HCT116 (cell line): ENCODE measurements at regions not wholly inside any gene's neighbourhood (a gene's known extent, or its start where the extent isn't known, plus 50 kb on each side); places are given as distances from the start of the nearest gene placed in this dataset.

ENCODE experiments used
- ATAC-seq: fragments of 200-7000 bp; cut with Tn5 transposase; 2 replicates; pipeline ENCODE4 v1.9.1; 2020; ENCODE audit warnings: mild to moderate bottlenecking, moderate library complexity
- BruUV-seq: library from RNA; stranded (reverse); fragments of 400-500 nt; replicated peaks from 2 replicates; lab custom pipeline; 2021; lab: Mats Ljungman, UMichigan
- CTCF ChIA-PET: fragments of 300-600 bp; sonication (Branson Sonifier 250); formaldehyde crosslinking; loops from one replicate; lab custom pipeline; 2021; ENCODE audit warnings: antibody characterized with exemption; lab: Charles Lee
- POLR2A ChIA-PET: fragments of 300-600, 350-600 bp; sonication (Branson Sonifier 250); formaldehyde crosslinking; loops from one replicate; lab custom pipeline; 2021; ENCODE audit warnings: antibody characterized with exemption; lab: Charles Lee
- RAD21 ChIA-PET, 2 experiments: fragments of 300-600 bp; sonication (Branson Sonifier 250); formaldehyde crosslinking; loops; one replicate each; lab custom pipeline; 2023; ENCODE audit warnings: low total read pairs in 2 of 2; ENCODE audit not compliant: uncharacterized antibody in 2 of 2, unreplicated experiment in 2 of 2, low non-redundant PET in 1 of 2; lab: Charles Lee
- DNase-seq: peaks from one replicate; pipeline ENCODE4 v3.0.0-alpha.2; 2010; ENCODE audit warnings: low read depth, low spot score
- H2AFZ ChIP-seq: fragments of 200-600 bp; shearing (Covaris generic), sonication (generic); 2 replicates; pipeline ENCODE4 v1.6.1; 2017; ENCODE audit warnings: low read depth, mixed run types, mixed read lengths, antibody characterized with exemption, low read length; ENCODE audit not compliant: poor library complexity, severe bottlenecking
- H3K27ac ChIP-seq: 2 replicates; pipeline ENCODE4 v1.5.1; 2012; ENCODE audit warnings: low read depth, low read length
- H3K27me3 ChIP-seq: fragments of 200-600 bp; sonication (generic); 2 replicates; pipeline ENCODE4 v1.6.1; 2016; ENCODE audit warnings: mixed run types, low read length, mixed read lengths; ENCODE audit not compliant: insufficient read depth
- H3K36me3 ChIP-seq, 2 experiments: fragments of 200-500 bp in 1 of 2; fragments of 200-600 bp in 1 of 2; sonication (Bioruptor generic) in 1 of 2; sonication (generic) in 1 of 2; 2 replicates each; pipeline versions ENCODE4 v1.5.1 to v1.6.1; 2014 to 2016; ENCODE audit warnings: low read length in 2 of 2, inconsistent platforms in 1 of 2, mixed read lengths in 1 of 2, mixed run types in 1 of 2; ENCODE audit not compliant: insufficient read depth in 2 of 2, control insufficient read depth in 1 of 2
- H3K4me1 ChIP-seq, 2 experiments: fragments of 200-600 bp in 1 of 2; sonication (generic) in 1 of 2; 2 replicates each; pipeline versions ENCODE4 v1.5.1 to v1.6.1; 2012 to 2017; ENCODE audit warnings: low read length in 2 of 2, inconsistent platforms in 1 of 2, mild to moderate bottlenecking in 1 of 2, mixed read lengths in 1 of 2, mixed run types in 1 of 2, moderate library complexity in 1 of 2; ENCODE audit not compliant: insufficient read depth in 2 of 2, control insufficient read depth in 1 of 2
- H3K4me2 ChIP-seq: fragments of 200-600 bp; sonication (generic); 2 replicates; pipeline ENCODE4 v1.6.1; 2017; ENCODE audit warnings: mixed run types, low read length, mixed read lengths
- H3K4me3 ChIP-seq, 2 experiments: fragments of 200-600 bp in 1 of 2; sonication (generic) in 1 of 2; replicated peaks in 1 of 2; 2 replicates each; pipeline ENCODE4 v1.5.1; 2011 to 2016; ENCODE audit warnings: low read length in 2 of 2, control low read depth in 1 of 2, low read depth in 1 of 2, mild to moderate bottlenecking in 1 of 2, mixed read lengths in 1 of 2, mixed run types in 1 of 2
- H3K79me2 ChIP-seq: fragments of 200-600 bp; sonication (generic); 2 replicates; pipeline ENCODE4 v1.6.1; 2017; ENCODE audit warnings: mild to moderate bottlenecking, mixed run types, low read length, moderate library complexity, mixed read lengths; ENCODE audit not compliant: insufficient read depth
- H3K9ac ChIP-seq: fragments of 200-600 bp; sonication (generic); 2 replicates; pipeline ENCODE4 v1.6.1; 2016; ENCODE audit warnings: low read length, mixed read lengths
- H3K9me2 ChIP-seq: fragments of 200-600 bp; sonication (generic), shearing (Covaris generic); 2 replicates; pipeline ENCODE4 v1.6.1; 2017; ENCODE audit warnings: mixed run types, mild to moderate bottlenecking, moderate library complexity; ENCODE audit not compliant: insufficient read depth
- H3K9me3 ChIP-seq, 2 experiments: fragments of 200-500 bp in 1 of 2; fragments of 200-600 bp in 1 of 2; sonication (Bioruptor generic) in 1 of 2; sonication (generic) in 1 of 2; 2 replicates each; pipeline ENCODE4 v1.6.1; 2014 to 2017; ENCODE audit warnings: low read length in 2 of 2, mixed read lengths in 2 of 2, inconsistent platforms in 1 of 2, low read depth in 1 of 2, mild to moderate bottlenecking in 1 of 2, mixed run types in 1 of 2, moderate library complexity in 1 of 2; ENCODE audit not compliant: control insufficient read depth in 1 of 2, insufficient read depth in 1 of 2
- H4K20me1 ChIP-seq: fragments of 200-600 bp; sonication (generic), shearing (Covaris generic); 2 replicates; pipeline ENCODE4 v1.6.1; 2017; ENCODE audit warnings: mixed run types, mild to moderate bottlenecking, moderate library complexity; ENCODE audit not compliant: insufficient read depth
- CBX3 ChIP-seq: IDR thresholded peaks from 2 replicates; pipeline ENCODE4 v1.6.1; 2012; ENCODE audit warnings: low read depth
- EGR1 ChIP-seq: IDR thresholded peaks from 2 replicates; pipeline ENCODE4 v1.6.1; 2012; ENCODE audit warnings: low read depth
- ELF1 ChIP-seq: IDR thresholded peaks from 2 replicates; pipeline ENCODE4 v1.6.1; 2012; ENCODE audit warnings: low read depth, borderline replicate concordance
- EZH2 ChIP-seq: fragments of 200-600 bp; sonication (generic); IDR thresholded peaks from 2 replicates; pipeline ENCODE4 v1.6.1; 2017; ENCODE audit warnings: antibody characterized with exemption, mixed run types
- EZH2phosphoT487 ChIP-seq: fragments of 200-600 bp; IDR thresholded peaks from 2 replicates; pipeline ENCODE4 v1.6.1; 2018; ENCODE audit warnings: antibody characterized with exemption, borderline replicate concordance
- FOSL1 ChIP-seq: IDR thresholded peaks from 2 replicates; pipeline ENCODE4 v1.6.1; 2012; ENCODE audit warnings: low read depth
- MAX ChIP-seq: IDR thresholded peaks from 2 replicates; pipeline ENCODE4 v1.6.1; 2012
- RAD21 ChIP-seq: IDR thresholded peaks from 2 replicates; pipeline ENCODE4 v1.6.1; 2012; ENCODE audit warnings: low read depth, mild to moderate bottlenecking
- SP1 ChIP-seq: IDR thresholded peaks from 2 replicates; pipeline ENCODE4 v1.6.1; 2012; ENCODE audit warnings: low read depth
- SRF ChIP-seq: IDR thresholded peaks from 2 replicates; pipeline ENCODE4 v1.6.1; 2012; ENCODE audit warnings: low read depth
- TCF7L2 ChIP-seq: IDR thresholded peaks from 2 replicates; pipeline ENCODE4 v1.7.0; 2011; ENCODE audit warnings: borderline replicate concordance, inconsistent platforms; ENCODE audit not compliant: insufficient read depth, insufficient read length; ENCODE audit errors: extremely low read depth
- YY1 ChIP-seq: IDR thresholded peaks from 2 replicates; pipeline ENCODE4 v1.6.1; 2011; ENCODE audit warnings: low read length, low read depth, moderate library complexity, mild to moderate bottlenecking; ENCODE audit not compliant: insufficient replicate concordance; ENCODE audit errors: extremely low read depth
- ZBTB33 ChIP-seq: IDR thresholded peaks from 2 replicates; pipeline ENCODE4 v1.6.1; 2011; ENCODE audit warnings: mild to moderate bottlenecking, low read length, moderate library complexity; ENCODE audit not compliant: insufficient replicate concordance; ENCODE audit errors: extremely low read depth
- ZFX ChIP-seq: fragments of 450-650 bp; IDR thresholded peaks from 2 replicates; pipeline ENCODE4 v1.6.1; 2017
- intact Hi-C: fragments of 100-400 bp; cut with micrococcal nuclease; formaldehyde crosslinking; loops from 2 replicates; pipeline ENCODE4 v1.10.0; 2022
- TF ChIP-seq, protein P1 (sequence below), 3 experiments: fragments of 200-600 bp in 1 of 3; sonication (generic) in 1 of 3; IDR thresholded peaks in 2 of 3; conservative IDR thresholded peaks in 1 of 3; 2 replicates each; pipeline ENCODE4 v1.5.1; 2012 to 2017; ENCODE audit warnings: low read depth in 2 of 3, low read length in 2 of 3, antibody characterized with exemption in 1 of 3, borderline replicate concordance in 1 of 3, control low read depth in 1 of 3, mild to moderate bottlenecking in 1 of 3, mixed read lengths in 1 of 3, mixed run types in 1 of 3, moderate library complexity in 1 of 3; ENCODE audit not compliant: insufficient read depth in 1 of 3

DNA sequence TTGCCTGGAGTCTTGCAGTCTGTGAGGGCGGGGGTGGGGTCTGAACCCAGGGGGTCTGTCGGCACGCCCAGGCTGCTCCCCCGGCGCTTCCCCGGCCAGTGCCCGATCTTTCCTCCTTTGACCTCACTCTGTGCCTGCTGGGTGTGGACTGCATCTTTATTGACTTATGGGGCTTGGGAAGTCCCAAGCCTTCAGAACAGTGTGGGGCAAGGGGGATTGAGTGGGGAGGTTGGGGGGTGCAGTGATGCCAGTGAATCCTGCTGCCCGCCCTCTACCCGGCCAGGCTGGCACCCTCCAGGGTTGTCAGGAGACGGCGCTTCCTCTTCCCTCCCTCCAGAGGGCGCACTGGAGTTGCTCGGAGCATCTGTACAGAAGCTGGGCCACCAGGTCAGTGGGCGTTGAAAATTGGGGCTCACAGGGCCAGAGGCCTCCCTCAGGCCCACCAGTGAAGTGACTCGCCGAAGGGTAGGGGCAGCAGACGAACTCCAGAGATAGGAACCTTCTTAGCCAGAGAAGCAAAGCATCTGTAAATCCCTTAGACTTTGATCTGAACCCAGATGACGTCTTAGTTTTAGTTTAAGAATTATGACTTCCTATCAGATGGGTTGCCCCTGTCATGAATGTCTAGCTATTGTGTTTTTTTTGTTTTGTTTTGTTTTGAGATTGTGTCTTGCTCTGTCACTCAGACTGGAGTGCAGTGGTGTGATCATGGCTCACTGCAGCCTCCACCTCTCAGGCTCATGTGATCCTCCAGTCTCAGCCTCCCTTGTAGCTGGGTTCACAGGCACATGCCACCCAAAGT lies 184.8 kb upstream of the CIBAR2 start:
- ChIA-PET POLR2A (interaction anchor here (0.6 kb wide), 1 partner anchor 21 kb away, joined by 3 read pairs; no protein-coding TSS in a partner anchor), RAD21 (no interaction called here), CTCF (interaction anchor here (0.8 to 2.4 kb wide), 12 partner anchors 10 to 182 kb away, joined by 3 to 21 read pairs (median 4); no protein-coding TSS in a partner anchor)
- Histone ChIP-seq H3K9me3 (no peaks in the 10 kb centered on the region), H3K36me3 (no peaks in the 10 kb centered on the region), H3K4me2 (no peak overlapping the region), H3K4me3 (no peak overlapping the region), H2AFZ (no peak overlapping the region), H3K27ac (no peak overlapping the region), H3K27me3 (no peaks in the 10 kb centered on the region), H3K79me2 (no peaks in the 10 kb centered on the region), H4K20me1 (no peaks in the 10 kb centered on the region; the same call in 1 of the 2 replicates), H3K4me1 (peaks cover 12 to 24% of the 10 kb centered on the region in 2 experiments), H3K9ac (no peak overlapping the region), H3K9me2 (no peaks in the 10 kb centered on the region)
- no peak for TF ChIP-seq SP1
- TF ChIP-seq, protein P1, sequence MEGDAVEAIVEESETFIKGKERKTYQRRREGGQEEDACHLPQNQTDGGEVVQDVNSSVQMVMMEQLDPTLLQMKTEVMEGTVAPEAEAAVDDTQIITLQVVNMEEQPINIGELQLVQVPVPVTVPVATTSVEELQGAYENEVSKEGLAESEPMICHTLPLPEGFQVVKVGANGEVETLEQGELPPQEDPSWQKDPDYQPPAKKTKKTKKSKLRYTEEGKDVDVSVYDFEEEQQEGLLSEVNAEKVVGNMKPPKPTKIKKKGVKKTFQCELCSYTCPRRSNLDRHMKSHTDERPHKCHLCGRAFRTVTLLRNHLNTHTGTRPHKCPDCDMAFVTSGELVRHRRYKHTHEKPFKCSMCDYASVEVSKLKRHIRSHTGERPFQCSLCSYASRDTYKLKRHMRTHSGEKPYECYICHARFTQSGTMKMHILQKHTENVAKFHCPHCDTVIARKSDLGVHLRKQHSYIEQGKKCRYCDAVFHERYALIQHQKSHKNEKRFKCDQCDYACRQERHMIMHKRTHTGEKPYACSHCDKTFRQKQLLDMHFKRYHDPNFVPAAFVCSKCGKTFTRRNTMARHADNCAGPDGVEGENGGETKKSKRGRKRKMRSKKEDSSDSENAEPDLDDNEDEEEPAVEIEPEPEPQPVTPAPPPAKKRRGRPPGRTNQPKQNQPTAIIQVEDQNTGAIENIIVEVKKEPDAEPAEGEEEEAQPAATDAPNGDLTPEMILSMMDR (IDR thresholded peaks at IDR 0.05 in 2 of 3, conservative IDR thresholded peaks at IDR 0.05 in 1 of 3; ENCODE audit: borderline replicate concordance in 1 of 3, insufficient read depth in 1 of 3, low read depth in 2 of 3, low read length in 2 of 3) = peak in 2 of 3 experiments; percentile 97; a peak in 4 of 6 replicates
- TF ChIP-seq YY1 = peak; percentile 26
- ATAC-seq (peak; percentile 96), DNase-seq (peak; percentile 31)
- no TSS peak for BruUV-seq
- intact Hi-C loops = no loop called here

DNA sequence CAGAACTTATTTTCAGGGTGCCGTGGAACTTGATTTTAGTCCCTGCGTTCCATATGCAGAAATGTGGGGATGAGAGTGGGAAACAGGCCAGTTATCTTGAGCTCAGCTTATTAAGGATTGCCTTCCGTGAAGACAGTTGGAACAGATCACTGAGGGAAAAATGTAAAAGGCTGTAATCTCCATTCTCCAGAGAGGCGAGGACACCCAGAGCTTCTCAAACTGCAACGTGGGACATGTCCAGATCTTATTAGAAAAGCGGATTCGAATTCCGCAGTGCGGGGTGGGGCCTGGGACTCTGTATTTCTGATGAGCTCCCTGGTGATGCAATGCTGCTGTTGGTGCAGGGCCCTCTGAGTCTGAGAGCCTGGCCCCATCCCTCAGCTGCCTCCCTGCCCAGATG lies 185.6 kb upstream of the CIBAR2 start:
- Histone ChIP-seq H2AFZ (no peak overlapping the region), H3K9me3 (no peaks in the 10 kb centered on the region), H3K4me1 (peaks cover 20 to 33% of the 10 kb centered on the region in 2 experiments), H3K27me3 (no peaks in the 10 kb centered on the region), H3K36me3 (no peaks in the 10 kb centered on the region), H3K4me3 (no peak overlapping the region), H3K27ac (no peak overlapping the region), H3K79me2 (no peaks in the 10 kb centered on the region), H3K9ac (no peak overlapping the region), H4K20me1 (no peaks in the 10 kb centered on the region; the same call in 1 of the 2 replicates), H3K4me2 (no peak overlapping the region), H3K9me2 (no peaks in the 10 kb centered on the region)
- intact Hi-C loops = loop anchor here (1.0 kb wide), 1 partner anchor 183 kb away; no protein-coding TSS in a partner anchor
- POLR2A ChIA-PET = no interaction called here
- DNase-seq (no peak), ATAC-seq (no peak)
- RAD21 ChIA-PET = no interaction called here
- no TSS peak for BruUV-seq
- CTCF ChIA-PET = interaction anchor here (0.7 to 2.4 kb wide), 10 partner anchors 10 to 183 kb away, joined by 3 to 21 read pairs (median 4); no protein-coding TSS in a partner anchor
- TF ChIP-seq SRF (no peak), FOSL1 (no peak), MAX (no peak), EZH2 (no peak), EGR1 (no peak), CBX3 (no peak), RAD21 (no peak), YY1 (no peak), EZH2phosphoT487 (no peak), ZFX (no peak), TCF7L2 (no peak), ZBTB33 (no peak), SP1 (no peak), ELF1 (no peak)
